Cardiac fibroblast (primary cell): ENCODE measurements at regions not wholly inside any gene's neighbourhood (a gene's known extent, or its start where the extent isn't known, plus 50 kb on each side); places are given as distances from the start of the nearest gene placed in this dataset.

Source experiments
- DNase-seq, 2 donors: peaks; one replicate each; pipeline versions ENCODE4 v3.0.0 to v3.0.0-alpha.2; 2010; ENCODE audit warnings: low read depth in 2 of 2
- H3K4me3 ChIP-seq, 2 donors: replicated peaks in 1 of 2; 1 replicate in 1 of 2; 2 replicates in 1 of 2; pipeline ENCODE4 v1.5.1; 2011; ENCODE audit warnings: low read depth in 2 of 2, low read length in 2 of 2, mild to moderate bottlenecking in 2 of 2, moderate library complexity in 1 of 2
- TF ChIP-seq, protein P1 (sequence below): IDR thresholded peaks from one replicate; pipeline ENCODE4 v1.5.1; 2011; ENCODE audit warnings: low read depth, mild to moderate bottlenecking, low read length, inconsistent platforms

DNA sequence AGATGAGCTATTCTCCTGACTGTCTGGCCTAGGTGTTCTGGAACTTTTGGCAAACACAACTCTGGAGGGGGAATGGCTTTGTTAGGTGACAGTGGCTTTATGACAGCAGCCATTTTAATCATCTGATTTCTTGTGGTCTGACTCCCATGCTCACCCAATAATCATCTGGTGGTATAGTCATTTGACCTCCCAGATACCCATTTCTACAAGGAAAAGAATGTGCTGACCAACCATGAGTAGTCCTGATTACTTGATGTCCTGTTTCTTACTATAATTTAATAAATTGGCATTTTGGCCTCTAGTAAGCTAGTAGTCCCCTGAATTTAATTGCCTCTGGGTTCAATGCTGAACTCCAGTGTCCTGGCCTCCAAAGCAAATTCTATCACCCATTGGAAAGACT lies 109.9 kb upstream of the DUSP21 start:
- TF ChIP-seq, protein P1, sequence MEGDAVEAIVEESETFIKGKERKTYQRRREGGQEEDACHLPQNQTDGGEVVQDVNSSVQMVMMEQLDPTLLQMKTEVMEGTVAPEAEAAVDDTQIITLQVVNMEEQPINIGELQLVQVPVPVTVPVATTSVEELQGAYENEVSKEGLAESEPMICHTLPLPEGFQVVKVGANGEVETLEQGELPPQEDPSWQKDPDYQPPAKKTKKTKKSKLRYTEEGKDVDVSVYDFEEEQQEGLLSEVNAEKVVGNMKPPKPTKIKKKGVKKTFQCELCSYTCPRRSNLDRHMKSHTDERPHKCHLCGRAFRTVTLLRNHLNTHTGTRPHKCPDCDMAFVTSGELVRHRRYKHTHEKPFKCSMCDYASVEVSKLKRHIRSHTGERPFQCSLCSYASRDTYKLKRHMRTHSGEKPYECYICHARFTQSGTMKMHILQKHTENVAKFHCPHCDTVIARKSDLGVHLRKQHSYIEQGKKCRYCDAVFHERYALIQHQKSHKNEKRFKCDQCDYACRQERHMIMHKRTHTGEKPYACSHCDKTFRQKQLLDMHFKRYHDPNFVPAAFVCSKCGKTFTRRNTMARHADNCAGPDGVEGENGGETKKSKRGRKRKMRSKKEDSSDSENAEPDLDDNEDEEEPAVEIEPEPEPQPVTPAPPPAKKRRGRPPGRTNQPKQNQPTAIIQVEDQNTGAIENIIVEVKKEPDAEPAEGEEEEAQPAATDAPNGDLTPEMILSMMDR, result no peak
- H3K4me3 ChIP-seq, result no peak overlapping the region
- DNase-seq, result peak in 1 of 2 donors; percentile 2

DNA sequence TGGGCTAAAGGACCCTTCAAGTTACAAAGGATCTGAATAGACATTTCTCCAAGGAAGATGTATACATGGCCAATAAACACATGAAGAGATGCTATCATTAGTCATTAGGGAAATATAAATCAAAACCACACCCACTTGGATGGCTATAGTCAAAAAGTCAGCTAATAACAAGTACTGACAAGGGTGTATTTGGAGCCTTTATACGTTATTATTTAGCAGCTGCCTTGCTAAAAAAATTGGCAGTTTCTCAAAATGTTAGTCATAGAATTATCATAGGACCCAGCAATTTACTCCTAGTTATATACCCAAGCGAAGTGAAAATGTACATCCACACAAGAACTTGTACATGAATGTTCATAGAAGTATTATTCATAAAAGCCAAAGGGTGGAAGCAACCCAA lies 112.7 kb upstream of the DUSP21 start:
- TF ChIP-seq, protein P1, result no peak
- peak; percentile 3 to 17 for DNase-seq
- no peak overlapping the region for H3K4me3 ChIP-seq

DNA sequence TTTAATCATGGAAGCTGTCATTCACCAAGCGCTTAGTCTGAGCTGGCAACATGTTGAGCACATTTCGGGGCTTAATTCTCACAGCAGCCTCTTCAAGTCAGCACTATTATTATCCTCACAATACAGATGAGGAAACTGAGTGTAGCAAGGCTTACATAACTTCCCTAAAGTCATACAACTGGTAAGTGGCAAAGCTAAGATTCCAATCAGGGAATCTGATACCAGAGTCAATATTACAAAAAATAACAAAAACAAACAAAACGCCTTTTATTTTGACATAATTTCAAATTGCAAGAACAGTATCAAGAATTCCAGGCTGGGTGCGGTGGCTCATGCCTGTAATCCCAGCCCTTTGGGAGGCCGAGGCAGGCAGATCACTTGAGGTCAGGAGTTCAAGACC lies 120.4 kb upstream of the DUSP21 start:
- DNase-seq, result no peak
- no peak overlapping the region for H3K4me3 ChIP-seq
- TF ChIP-seq, protein P1, result no peak

DNA sequence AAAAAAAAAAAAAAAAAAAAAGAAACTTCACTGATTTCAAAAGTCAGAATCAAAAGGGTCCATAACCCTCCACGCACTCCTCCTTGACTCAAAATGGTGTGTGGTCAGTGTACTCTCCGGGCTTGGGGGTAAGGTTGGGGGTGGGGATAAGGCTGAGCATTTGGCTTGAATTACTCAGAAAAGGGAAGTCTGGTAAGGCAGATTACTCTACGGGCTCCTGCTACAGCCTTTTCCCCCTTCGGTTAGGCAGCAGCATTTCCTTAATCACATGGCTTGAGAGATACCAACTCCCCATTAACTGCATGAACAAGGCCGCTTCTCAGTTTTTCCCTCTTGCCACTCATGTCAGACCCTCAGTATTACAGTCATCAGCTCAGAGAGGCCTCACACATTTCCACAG lies 135.4 kb upstream of the DUSP21 start:
- TF ChIP-seq, protein P1, result no peak
- no peak for DNase-seq

DNA sequence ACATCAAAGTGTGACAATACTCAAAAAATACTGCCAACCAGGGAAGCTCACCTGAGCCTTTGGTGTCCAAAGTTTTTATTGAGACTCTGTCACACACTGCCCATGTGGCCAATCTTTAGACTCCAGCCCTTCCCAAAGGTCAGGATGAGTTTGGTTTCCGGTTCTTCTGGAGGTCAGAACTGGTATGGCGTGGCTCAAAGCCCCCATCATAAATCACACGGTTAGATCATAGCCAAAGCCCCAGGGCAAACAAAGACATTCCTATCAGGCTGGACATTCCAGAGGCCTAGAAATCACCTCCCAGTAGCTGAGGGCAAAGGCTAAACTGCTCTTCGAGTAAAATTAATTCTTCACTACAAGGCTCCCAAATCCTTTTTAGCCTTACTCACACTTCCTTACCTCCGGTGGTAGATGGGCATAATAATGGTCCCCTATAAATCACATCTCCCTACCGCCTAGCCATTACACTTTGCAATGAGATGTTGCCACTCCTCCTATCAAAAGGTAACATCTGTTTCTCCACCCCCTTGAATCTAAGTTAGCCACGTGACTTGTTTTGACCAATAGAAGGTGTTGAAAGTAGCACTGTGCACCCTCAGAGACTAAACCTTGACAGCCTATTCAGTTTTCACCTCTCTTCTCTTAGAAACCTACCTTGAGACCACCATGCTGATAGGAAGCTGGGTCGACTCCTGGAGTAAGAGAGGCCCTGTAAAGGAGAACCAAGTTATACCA lies 137.8 kb upstream of the DUSP21 start:
- DNase-seq, result no peak
- TF ChIP-seq, protein P1, result no peak
- no peak overlapping the region for H3K4me3 ChIP-seq

More for the DNA sequence above, 135.4 kb upstream of the DUSP21 start:
- no peak overlapping the region for H3K4me3 ChIP-seq

DNA sequence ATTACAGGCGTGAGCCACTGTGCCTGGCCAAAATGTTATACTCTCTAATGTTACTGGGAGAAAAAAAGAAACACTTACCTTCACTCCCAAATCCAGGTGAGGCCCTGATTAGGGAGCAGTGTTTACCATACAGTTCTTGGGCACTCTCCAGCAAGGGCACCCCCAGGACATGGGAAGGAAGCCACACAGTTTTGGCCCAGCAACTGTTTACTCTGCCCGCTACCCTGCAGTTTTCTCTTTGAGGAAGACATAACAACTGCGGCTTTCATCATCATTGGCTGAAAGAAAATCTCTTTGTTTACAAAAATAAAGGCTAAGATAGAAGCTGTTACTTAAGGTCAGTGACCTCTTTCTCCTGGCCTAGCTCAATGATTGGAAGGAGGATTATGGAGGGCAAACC lies 145.5 kb upstream of the DUSP21 start:
- DNase-seq, result no peak
- TF ChIP-seq, protein P1, result no peak
- H3K4me3 ChIP-seq, result no peak overlapping the region

DNA sequence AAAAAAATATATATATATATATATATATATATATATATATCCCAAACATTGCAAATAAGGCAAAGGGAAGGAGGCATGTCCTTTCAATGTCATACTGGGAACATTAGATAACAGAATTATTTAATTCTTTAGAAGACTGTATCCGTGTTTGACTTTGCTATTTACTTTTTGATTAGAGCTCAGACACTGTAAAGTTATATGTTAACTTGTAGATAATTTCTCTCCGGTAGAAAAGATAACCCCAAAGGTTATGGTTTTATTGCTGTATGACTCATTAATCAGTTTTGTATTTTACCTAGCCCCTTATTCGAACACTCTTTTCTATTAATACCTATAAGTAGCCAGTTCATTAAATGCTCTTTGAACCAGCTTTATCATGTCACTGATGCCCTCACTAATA lies 150.6 kb upstream of the DUSP21 start:
- H3K4me3 ChIP-seq, result no peak overlapping the region
- TF ChIP-seq, protein P1, result no peak
- DNase-seq, result no peak
